Right cardiac atrium (tissue), 5 donors: ENCODE measurements at regions not wholly inside any gene's neighbourhood (a gene's known extent, or its start where the extent isn't known, plus 50 kb on each side); places are given as distances from the start of the nearest gene placed in this dataset.

Experiments
- ATAC-seq, 2 donors: fragments of 200-7000 bp; cut with Tn5 transposase; one replicate each; pipeline versions ENCODE4 v1.8.0 to v1.9.1; 2020; ENCODE audit warnings: moderate library complexity in 2 of 2, mild to moderate bottlenecking in 1 of 2
- DNase-seq, 3 donors: peaks; one replicate each; pipeline ENCODE4 v3.0.0-alpha.2; 2020
- H3K27ac ChIP-seq: one replicate; pipeline ENCODE4 v1.5.1; 2013; ENCODE audit warnings: mild to moderate bottlenecking, low read length, control low read depth, moderate library complexity
- H3K27me3 ChIP-seq: one replicate; pipeline ENCODE4 v1.6.1; 2013; ENCODE audit not compliant: control insufficient read depth, insufficient read depth
- H3K4me1 ChIP-seq: one replicate; pipeline ENCODE4 v1.6.1; 2013; ENCODE audit warnings: low read length; ENCODE audit not compliant: control insufficient read depth, insufficient read depth
- H3K4me3 ChIP-seq: one replicate; pipeline ENCODE4 v1.5.1; 2013; ENCODE audit warnings: low read length, control low read depth
- H3K9me3 ChIP-seq: one replicate; pipeline ENCODE4 v1.6.1; 2013; ENCODE audit warnings: low read length; ENCODE audit not compliant: control insufficient read depth
- WGBS: extraction: QIAGEN DNeasy Blood & Tissue Kit; methylation state at CpG from one replicate; pipeline ENCODE4 v1.1.7; 2013; 5-methylcytosine and 5-hydroxymethylcytosine counted together
- intact Hi-C, 4 donors: fragments of 100-400 bp; cut with DNase I; formaldehyde crosslinking; loops; one replicate each; pipeline versions ENCODE4 v1.11.0 to v1.14.0; 2022 to 2023
- donor health status: healthy with polysubstance abuse.
- donor health status: DM: no; HTN: yes; CAD: no.
- donor health status: DM: no; HTN: no; CAD: no.
- donor health status: DM: no; HTN: yes; CAD: no; lungs with severe emphysema.
- donor health status: DM: yes; HTN: yes; CAD: no.

- Histone ChIP-seq H3K27me3 (no peaks in the 10 kb centered on the region), H3K4me1 (no peaks in the 10 kb centered on the region), H3K9me3 (no peaks in the 10 kb centered on the region), H3K27ac (no peak overlapping the region), H3K4me3 (no peak overlapping the region)
- DNase-seq, result no peak
- no peak for ATAC-seq
- whole genome bisulfite sequencing, result 53% methylated on average over 5 of the region's 5 CpGs
- intact Hi-C loops, result no loop called here
Observed at GRCh38 chr14:106490442-106490841, 964.1 kb downstream of the TMEM121 start.

- WGBS, result 69% methylated on average over 9 of the region's 9 CpGs
- ATAC-seq, result no peak
Observed at GRCh38 chr14:106491851-106492250, 965.5 kb downstream of the TMEM121 start.

GRCh38 chr14:106493962-106494823, 967.8 kb downstream of the TMEM121 start:
- H3K4me3 ChIP-seq, result no peak overlapping the region
- no peaks in the 10 kb centered on the region for H3K4me1 ChIP-seq
- ATAC-seq (no peak), DNase-seq (no peak)
- no peak overlapping the region for H3K27ac ChIP-seq
- WGBS, result 34% methylated on average over 3 of the region's 3 CpGs
- peaks cover 2% of the 10 kb centered on the region for H3K9me3 ChIP-seq
- H3K27me3 ChIP-seq, result no peaks in the 10 kb centered on the region
- intact Hi-C loops, result no loop called here

More at GRCh38 chr14:106491851-106492250, 965.5 kb downstream of the TMEM121 start:
- Histone ChIP-seq H3K9me3 (no peaks in the 10 kb centered on the region), H3K27ac (no peak overlapping the region), H3K4me1 (no peaks in the 10 kb centered on the region), H3K4me3 (no peak overlapping the region), H3K27me3 (no peaks in the 10 kb centered on the region)
- no peak for DNase-seq
- intact Hi-C loops, result no loop called here

- H3K4me3 ChIP-seq, result no peak overlapping the region
- no peak for DNase-seq
- intact Hi-C loops, result no loop called here
- peaks cover 2% of the 10 kb centered on the region for H3K9me3 ChIP-seq
- H3K4me1 ChIP-seq, result no peaks in the 10 kb centered on the region
- ATAC-seq, result no peak
- WGBS, result 25% methylated on average over 1 of the region's 1 CpG
- no peaks in the 10 kb centered on the region for H3K27me3 ChIP-seq
- no peak overlapping the region for H3K27ac ChIP-seq
Observed at GRCh38 chr14:106500571-106500970, 974.2 kb downstream of the TMEM121 start.

DNA sequence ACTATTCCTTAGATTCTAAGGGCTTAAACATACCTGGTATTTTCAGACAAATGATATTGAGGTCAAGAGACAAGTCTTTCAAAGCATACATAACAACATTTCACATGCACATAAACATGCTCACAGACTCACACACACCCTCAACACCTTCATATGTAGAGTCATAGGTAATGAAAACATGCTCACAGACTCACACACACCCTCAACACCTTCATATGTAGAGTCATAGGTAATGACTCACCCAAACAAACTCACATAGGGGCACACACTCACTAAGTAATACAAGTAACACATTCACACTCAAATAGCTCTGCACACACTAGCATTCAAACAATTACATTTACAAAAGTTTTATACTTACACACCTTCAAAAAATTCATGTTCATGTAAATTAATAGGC, 975.5 kb downstream of the TMEM121 start:
- intact Hi-C loops, result no loop called here

DNA sequence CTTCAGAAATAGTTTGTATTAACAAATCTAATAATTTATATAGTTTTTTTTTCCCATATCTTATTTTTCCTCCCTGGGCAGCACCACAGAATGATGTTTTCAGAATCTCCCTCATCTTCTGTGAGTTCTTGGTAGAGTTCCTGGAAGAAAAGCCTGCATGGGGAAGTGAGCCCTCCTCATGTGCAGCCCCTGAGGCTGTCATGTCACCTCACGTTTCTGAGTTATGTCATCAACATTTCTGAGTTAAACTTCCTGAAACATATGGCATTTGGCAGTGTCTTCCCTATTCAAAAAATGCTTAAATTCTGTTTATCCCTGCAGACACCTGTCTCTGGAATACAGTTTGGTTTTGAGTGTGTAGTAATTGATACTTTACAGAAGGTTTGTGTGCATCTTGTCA, 979.0 kb downstream of the TMEM121 start:
- WGBS, result 19% methylated on average over 1 of the region's 1 CpG

More for the DNA sequence above, 975.5 kb downstream of the TMEM121 start:
- Histone ChIP-seq H3K27ac (no peak overlapping the region), H3K4me1 (no peaks in the 10 kb centered on the region), H3K9me3 (peaks cover 2% of the 10 kb centered on the region), H3K4me3 (no peak overlapping the region), H3K27me3 (no peaks in the 10 kb centered on the region)
- ATAC-seq (no peak), DNase-seq (no peak)

DNA sequence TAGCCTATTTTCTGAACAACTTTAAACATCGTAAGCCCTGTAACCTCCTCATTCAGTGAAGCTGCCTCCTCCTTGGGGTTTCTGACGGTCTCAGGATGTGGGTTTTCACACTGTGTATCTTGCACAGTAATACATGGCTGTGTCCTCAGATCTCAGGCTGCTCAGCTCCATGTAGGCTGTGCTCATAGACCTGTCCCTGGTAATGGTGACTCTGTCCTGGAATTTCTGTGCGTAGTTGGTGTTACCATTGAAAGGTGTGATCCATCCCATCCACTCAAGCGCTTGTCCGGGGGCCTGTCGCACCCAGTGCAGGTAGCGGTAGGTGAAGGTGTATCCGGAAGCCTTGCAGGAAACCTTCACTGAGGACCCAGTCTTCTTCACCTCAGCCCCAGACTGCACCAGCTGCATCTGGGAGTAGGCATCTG, 980.5 kb downstream of the TMEM121 start:
- no peaks in the 10 kb centered on the region for H3K4me1 ChIP-seq
- intact Hi-C loops, result no loop called here
- 77% methylated on average over 8 of the region's 8 CpGs for WGBS
- ATAC-seq (no peak), DNase-seq (no peak)
- no peak overlapping the region for H3K27ac ChIP-seq
- H3K9me3 ChIP-seq, result no peaks in the 10 kb centered on the region
- no peaks in the 10 kb centered on the region for H3K27me3 ChIP-seq
- H3K4me3 ChIP-seq, result no peak overlapping the region

More for the DNA sequence above, 979.0 kb downstream of the TMEM121 start:
- ATAC-seq (no peak), DNase-seq (no peak)
- Histone ChIP-seq H3K27ac (no peak overlapping the region), H3K4me1 (no peaks in the 10 kb centered on the region), H3K4me3 (no peak overlapping the region), H3K9me3 (no peaks in the 10 kb centered on the region), H3K27me3 (no peaks in the 10 kb centered on the region)
- intact Hi-C loops, result no loop called here

DNA sequence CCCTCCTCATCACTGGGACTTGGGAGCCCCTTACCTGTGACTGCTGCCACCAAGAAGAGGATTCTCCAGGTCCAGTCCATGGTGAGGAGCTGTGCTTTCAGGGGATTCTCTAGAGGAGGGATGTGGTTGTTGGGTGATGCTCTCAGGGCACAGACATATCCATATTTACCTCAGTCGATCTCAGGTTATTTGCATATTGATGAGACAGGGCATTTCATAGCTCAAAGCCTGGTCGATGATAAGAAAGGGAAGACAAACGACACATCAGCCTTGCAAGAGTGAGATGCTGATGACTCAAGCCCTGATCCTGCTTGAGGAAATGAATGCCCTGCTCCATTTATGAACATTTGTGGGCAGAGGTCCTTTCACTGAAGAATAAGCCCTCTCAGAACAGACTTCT, 981.0 kb downstream of the TMEM121 start:
- DNase-seq (no peak), ATAC-seq (no peak)
- intact Hi-C loops, result no loop called here
- WGBS, result 61% methylated on average over 3 of the region's 3 CpGs
- H3K4me3 ChIP-seq, result no peak overlapping the region
- no peaks in the 10 kb centered on the region for H3K27me3 ChIP-seq
- H3K4me1 ChIP-seq, result no peaks in the 10 kb centered on the region
- no peaks in the 10 kb centered on the region for H3K9me3 ChIP-seq
- H3K27ac ChIP-seq, result no peak overlapping the region

DNA sequence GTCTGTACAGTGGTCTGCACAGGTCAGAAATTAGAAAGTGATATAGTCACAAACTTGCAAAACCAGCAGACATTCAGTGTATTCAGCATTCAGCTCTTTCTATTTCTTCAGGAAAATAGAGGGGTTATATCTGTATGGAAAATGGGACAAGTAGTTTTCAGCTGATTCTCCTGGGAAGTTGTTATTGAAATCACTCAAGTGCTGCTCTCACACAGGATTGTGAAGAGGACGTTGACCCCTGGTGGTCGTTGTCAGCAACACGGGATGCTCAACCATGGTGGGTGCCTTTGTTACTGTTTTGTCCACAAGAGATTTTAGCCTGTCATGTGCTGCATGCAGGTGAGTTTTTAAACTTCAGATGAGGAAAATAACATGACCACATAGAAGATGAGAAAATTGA, 981.8 kb downstream of the TMEM121 start:
- Histone ChIP-seq H3K9me3 (no peaks in the 10 kb centered on the region), H3K4me3 (no peak overlapping the region), H3K27me3 (no peaks in the 10 kb centered on the region), H3K4me1 (no peaks in the 10 kb centered on the region), H3K27ac (no peak overlapping the region)
- no peak for ATAC-seq
- DNase-seq, result no peak
- 50% methylated on average over 3 of the region's 3 CpGs for WGBS
- intact Hi-C loops, result no loop called here

DNA sequence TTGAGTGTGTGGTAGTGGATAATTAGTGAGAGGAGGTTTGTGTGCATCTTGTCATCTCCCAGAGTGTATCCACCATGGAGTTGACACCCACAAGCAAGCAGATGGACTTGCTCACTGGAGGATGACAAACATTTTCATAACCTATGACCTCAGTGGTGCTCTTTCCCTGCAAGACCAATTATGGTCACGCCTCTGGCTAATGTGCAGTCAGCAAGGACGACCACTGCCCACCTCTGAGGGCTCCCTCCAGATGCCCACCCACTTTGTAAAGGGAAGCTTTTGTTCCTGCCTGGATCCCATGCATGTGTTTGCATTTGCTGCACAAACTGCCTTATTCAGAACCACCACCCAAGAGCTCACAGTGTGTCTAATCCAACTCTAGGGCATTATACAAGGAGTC, 982.8 kb downstream of the TMEM121 start:
- WGBS, result 44% methylated on average over 2 of the region's 2 CpGs
- no peaks in the 10 kb centered on the region for H3K4me1 ChIP-seq
- intact Hi-C loops, result no loop called here

GRCh38 chr14:106509807-106510206, 983.4 kb downstream of the TMEM121 start:
- no peak for DNase-seq
- ATAC-seq, result no peak
- H3K9me3 ChIP-seq, result no peaks in the 10 kb centered on the region
- intact Hi-C loops, result no loop called here
- no peak overlapping the region for H3K27ac ChIP-seq
- no peak overlapping the region for H3K4me3 ChIP-seq
- H3K27me3 ChIP-seq, result no peaks in the 10 kb centered on the region
- H3K4me1 ChIP-seq, result no peaks in the 10 kb centered on the region
- WGBS, result 54% methylated on average over 3 of the region's 3 CpGs

More for the DNA sequence above, 982.8 kb downstream of the TMEM121 start:
- Histone ChIP-seq H3K9me3 (no peaks in the 10 kb centered on the region), H3K27ac (no peak overlapping the region), H3K27me3 (no peaks in the 10 kb centered on the region), H3K4me3 (no peak overlapping the region)
- no peak for DNase-seq
- ATAC-seq, result no peak
